ENCODE measurements at regions not wholly inside any gene's neighbourhood (a gene's known extent, or its start where the extent isn't known, plus 50 kb on each side); places are given as distances from the start of the nearest gene placed in this dataset.

DNA sequence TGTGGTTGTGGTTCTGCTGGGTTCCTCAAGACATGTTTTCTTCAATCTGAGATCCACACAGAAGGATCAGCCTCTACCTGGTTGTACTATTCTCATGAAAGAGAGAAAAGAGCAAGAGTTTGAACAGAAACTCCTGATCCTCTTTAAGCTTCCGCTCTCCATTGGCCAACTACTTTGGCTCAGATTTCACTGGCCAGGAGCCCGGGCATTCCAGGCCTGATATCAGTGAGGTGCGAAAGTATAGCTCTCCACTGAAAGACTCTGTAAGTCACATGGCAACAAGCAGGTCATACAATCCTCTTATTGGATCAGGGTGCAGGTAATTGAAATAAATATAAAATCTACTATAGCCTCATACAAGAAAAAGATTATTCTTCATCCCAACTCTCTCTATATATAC, 920.5 kb downstream of the TLE4 start:
- Histone ChIP-seq H3K27me3 (ENCODE audit: low read length) (no peaks in the 10 kb centered on the region), H3K36me3 (ENCODE audit: low read length) (no peaks in the 10 kb centered on the region), H3K79me2 (ENCODE audit: insufficient read depth, low read length) (no peaks in the 10 kb centered on the region), H3F3A (ENCODE audit: insufficient read depth) (no peaks in the 10 kb centered on the region), H3K4me2 (ENCODE audit: low read depth, low read length, poor library complexity, severe bottlenecking) (no peak overlapping the region), H3K4me3 (ENCODE audit: insufficient read depth, low read length, poor library complexity, severe bottlenecking) (no peak overlapping the region), H3K27ac (ENCODE audit: low read depth, low read length) (no peak overlapping the region), H3K9me3 (ENCODE audit: insufficient read depth, low read length) (no peaks in the 10 kb centered on the region), H2AFZ (ENCODE audit: low read depth, low read length, severe bottlenecking) (no peak overlapping the region), H3K9me2 (replicated peaks; ENCODE audit: insufficient read depth, low read length) (no peaks in the 10 kb centered on the region; the same call in 1 of the 2 replicates), H3K9ac (ENCODE audit: low read length) (no peak overlapping the region), H4K20me1 (ENCODE audit: low read depth, low read length) (no peaks in the 10 kb centered on the region)
- TF ChIP-seq, protein P1, sequence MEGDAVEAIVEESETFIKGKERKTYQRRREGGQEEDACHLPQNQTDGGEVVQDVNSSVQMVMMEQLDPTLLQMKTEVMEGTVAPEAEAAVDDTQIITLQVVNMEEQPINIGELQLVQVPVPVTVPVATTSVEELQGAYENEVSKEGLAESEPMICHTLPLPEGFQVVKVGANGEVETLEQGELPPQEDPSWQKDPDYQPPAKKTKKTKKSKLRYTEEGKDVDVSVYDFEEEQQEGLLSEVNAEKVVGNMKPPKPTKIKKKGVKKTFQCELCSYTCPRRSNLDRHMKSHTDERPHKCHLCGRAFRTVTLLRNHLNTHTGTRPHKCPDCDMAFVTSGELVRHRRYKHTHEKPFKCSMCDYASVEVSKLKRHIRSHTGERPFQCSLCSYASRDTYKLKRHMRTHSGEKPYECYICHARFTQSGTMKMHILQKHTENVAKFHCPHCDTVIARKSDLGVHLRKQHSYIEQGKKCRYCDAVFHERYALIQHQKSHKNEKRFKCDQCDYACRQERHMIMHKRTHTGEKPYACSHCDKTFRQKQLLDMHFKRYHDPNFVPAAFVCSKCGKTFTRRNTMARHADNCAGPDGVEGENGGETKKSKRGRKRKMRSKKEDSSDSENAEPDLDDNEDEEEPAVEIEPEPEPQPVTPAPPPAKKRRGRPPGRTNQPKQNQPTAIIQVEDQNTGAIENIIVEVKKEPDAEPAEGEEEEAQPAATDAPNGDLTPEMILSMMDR (IDR thresholded peaks at IDR 0.05; ENCODE audit: insufficient read depth, low read length, poor library complexity, severe bottlenecking) = no peak
- no peak for TF ChIP-seq EZH2phosphoT487 (conservative IDR thresholded peaks at IDR 0.05; ENCODE audit: low read length)

DNA sequence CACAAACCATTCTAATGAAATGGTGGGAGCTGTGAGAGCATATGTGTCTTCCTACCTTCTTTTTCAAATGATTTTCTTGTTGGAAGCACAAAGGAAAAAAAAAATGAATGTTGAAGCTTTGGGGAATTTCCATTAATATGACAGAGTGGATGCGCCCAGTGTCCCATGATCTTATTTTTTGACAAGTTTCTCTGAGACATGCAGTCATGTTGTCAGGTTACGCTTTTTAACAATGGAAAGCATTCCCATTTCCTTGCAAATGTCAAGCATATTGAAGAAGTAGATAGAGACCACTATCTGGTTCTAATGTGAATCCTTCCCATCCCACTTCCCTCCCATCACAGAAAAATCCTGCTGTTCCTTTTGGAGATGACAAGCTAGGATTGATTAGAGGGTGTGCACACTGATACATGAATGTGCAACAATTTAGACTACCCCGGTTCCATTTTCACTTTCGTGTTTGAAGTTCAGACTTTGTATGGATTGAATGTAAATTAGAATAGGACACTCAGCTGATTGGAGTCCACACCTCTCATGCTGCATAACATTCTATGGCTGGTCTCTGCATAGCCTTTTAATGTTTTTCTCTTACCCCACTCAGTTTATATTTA, 919.4 kb downstream of the TLE4 start:
- no peaks in the 10 kb centered on the region for H4K20me1 ChIP-seq (ENCODE audit: low read depth, low read length)
- no peaks in the 10 kb centered on the region; the same call in 1 of the 2 replicates for H3K9me2 ChIP-seq (replicated peaks; ENCODE audit: insufficient read depth, low read length)
- no peak overlapping the region for H3K27ac ChIP-seq (ENCODE audit: low read depth, low read length)
- no peaks in the 10 kb centered on the region for H3K79me2 ChIP-seq (ENCODE audit: insufficient read depth, low read length)
- H3K4me2 ChIP-seq (ENCODE audit: low read depth, low read length, poor library complexity, severe bottlenecking) = no peak overlapping the region
- no peaks in the 10 kb centered on the region for H3K9me3 ChIP-seq (ENCODE audit: insufficient read depth, low read length)
- no peak overlapping the region for H3K4me3 ChIP-seq (ENCODE audit: insufficient read depth, low read length, poor library complexity, severe bottlenecking)
- H3F3A ChIP-seq (ENCODE audit: insufficient read depth) = no peaks in the 10 kb centered on the region
- H2AFZ ChIP-seq (ENCODE audit: low read depth, low read length, severe bottlenecking) = no peak overlapping the region
- TF ChIP-seq, protein P1 (IDR thresholded peaks at IDR 0.05; ENCODE audit: insufficient read depth, low read length, poor library complexity, severe bottlenecking) = no peak
- no peak for TF ChIP-seq EZH2phosphoT487 (conservative IDR thresholded peaks at IDR 0.05; ENCODE audit: low read length)
- H3K27me3 ChIP-seq (ENCODE audit: low read length) = no peaks in the 10 kb centered on the region
- H3K36me3 ChIP-seq (ENCODE audit: low read length) = no peaks in the 10 kb centered on the region
- no peak overlapping the region for H3K9ac ChIP-seq (ENCODE audit: low read length)

DNA sequence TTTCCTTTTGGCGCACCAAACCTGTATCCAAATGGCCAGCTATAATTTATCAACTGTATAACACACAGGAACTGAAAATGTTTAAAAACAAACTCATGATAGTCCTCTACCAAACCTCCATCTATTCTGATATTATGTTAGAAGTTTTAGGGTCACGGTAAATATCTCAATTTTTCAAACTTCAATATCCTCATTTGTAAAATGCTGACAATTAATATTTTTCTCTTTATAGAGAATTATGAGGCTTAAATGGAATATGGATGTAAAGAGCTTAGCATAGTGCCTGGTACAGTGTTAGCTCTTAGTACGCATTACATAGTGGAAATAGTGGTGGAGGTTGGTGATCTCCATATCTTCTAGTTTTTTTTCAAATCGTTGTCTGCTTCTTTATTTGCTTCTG, 917.6 kb downstream of the TLE4 start:
- Histone ChIP-seq H3K36me3 (ENCODE audit: low read length) (no peaks in the 10 kb centered on the region), H2AFZ (ENCODE audit: low read depth, low read length, severe bottlenecking) (no peak overlapping the region), H3K4me3 (ENCODE audit: insufficient read depth, low read length, poor library complexity, severe bottlenecking) (no peak overlapping the region), H3K27ac (ENCODE audit: low read depth, low read length) (no peak overlapping the region), H3K9me3 (ENCODE audit: insufficient read depth, low read length) (no peaks in the 10 kb centered on the region; the same call in 1 of the 2 replicates), H3K4me2 (ENCODE audit: low read depth, low read length, poor library complexity, severe bottlenecking) (no peak overlapping the region), H3K27me3 (ENCODE audit: low read length) (no peaks in the 10 kb centered on the region), H3K79me2 (ENCODE audit: insufficient read depth, low read length) (no peaks in the 10 kb centered on the region), H3K9me2 (replicated peaks; ENCODE audit: insufficient read depth, low read length) (peaks cover 3% of the 10 kb centered on the region; the same call in 1 of the 2 replicates), H3F3A (ENCODE audit: insufficient read depth) (no peaks in the 10 kb centered on the region), H3K9ac (ENCODE audit: low read length) (no peak overlapping the region), H4K20me1 (ENCODE audit: low read depth, low read length) (no peaks in the 10 kb centered on the region)
- TF ChIP-seq EZH2phosphoT487 (conservative IDR thresholded peaks at IDR 0.05; ENCODE audit: low read length) = no peak
- TF ChIP-seq, protein P1 (IDR thresholded peaks at IDR 0.05; ENCODE audit: insufficient read depth, low read length, poor library complexity, severe bottlenecking) = no peak
